ENCODE measurements at regions not wholly inside any gene's neighbourhood (a gene's known extent, or its start where the extent isn't known, plus 50 kb on each side); places are given as distances from the start of the nearest gene placed in this dataset.

- TF ChIP-seq CTCF (IDR thresholded peaks at IDR 0.05): no peak
- no peak for TF ChIP-seq POLR2AphosphoS5 (IDR thresholded peaks at IDR 0.05)
- no peak for TF ChIP-seq POLR2A (IDR thresholded peaks at IDR 0.05)
Measured at GRCh38 chr7:94115316-94115715, 111.2 kb upstream of the BET1 start.

Data from breast epithelium (tissue), 3 donors.